HepG2 (cell line): ENCODE measurements at regions not wholly inside any gene's neighbourhood (a gene's known extent, or its start where the extent isn't known, plus 50 kb on each side); places are given as distances from the start of the nearest gene placed in this dataset.

Experiments
- ATAC-seq: fragments of 200-7000 bp; cut with Tn5 transposase; 3 replicates; pipeline ENCODE4 v1.9.1; 2020; ENCODE audit warnings: mild to moderate bottlenecking, moderate library complexity
- BruUV-seq: library from RNA; stranded (reverse); fragments of 400-500 nt; replicated peaks from 2 replicates; lab custom pipeline; 2021; lab: Mats Ljungman, UMichigan
- CTCF ChIA-PET: fragments of 300-600 bp; formaldehyde crosslinking; extraction: SDS; loops from one replicate; lab custom pipeline; 2021; ENCODE audit warnings: low total read pairs, inconsistent platforms, low intra/inter-chr PET ratio; lab: Yijun Ruan, JAX
- POLR2A ChIA-PET: fragments of 350-600 bp; sonication (Branson Sonifier 250); formaldehyde crosslinking; loops from one replicate; lab custom pipeline; 2020; ENCODE audit warnings: antibody characterized with exemption, inconsistent platforms; lab: Yijun Ruan, JAX
- DNase-seq: peaks from one replicate; pipeline ENCODE4 v3.0.0-alpha.2; 2015; ENCODE audit warnings: low spot score
- FAIRE-seq: peaks from 3 replicates; lab custom pipeline; 2011; peaks lifted over from hg19 to GRCh38; lab: Jason Lieb, UNC
- H2AFZ ChIP-seq: one replicate; pipeline ENCODE4 v1.6.1; 2011; ENCODE audit warnings: low read length, inconsistent platforms
- H3K27ac ChIP-seq: fragments of 300-600 bp; 3 replicates; pipeline ENCODE4 v1.8.0; 2011; ENCODE audit warnings: mixed run types, mild to moderate bottlenecking, mixed read lengths, low read length, inconsistent platforms; ENCODE audit not compliant: insufficient read depth; ENCODE audit errors: extremely low read length
- H3K27me3 ChIP-seq, 2 experiments: fragments of 200-600 bp in 1 of 2; 2 replicates in 1 of 2; 3 replicates in 1 of 2; pipeline versions ENCODE4 v1.6.0 to v1.8.0; 2011; ENCODE audit warnings: low read length in 2 of 2, mild to moderate bottlenecking in 2 of 2, moderate library complexity in 2 of 2, inconsistent platforms in 1 of 2; ENCODE audit not compliant: insufficient read depth in 2 of 2, control insufficient read depth in 1 of 2
- H3K36me3 ChIP-seq, 2 experiments: fragments of 200-600 bp in 1 of 2; replicated peaks in 1 of 2; 2 replicates in 1 of 2; 3 replicates in 1 of 2; pipeline versions ENCODE4 v1.5.1 to v1.8.0; 2011; ENCODE audit warnings: low read length in 2 of 2, inconsistent platforms in 1 of 2; ENCODE audit not compliant: insufficient read depth in 2 of 2, control insufficient read depth in 1 of 2
- H3K4me1 ChIP-seq: 2 replicates; pipeline ENCODE4 v1.5.1; 2012; ENCODE audit warnings: low read length, inconsistent platforms; ENCODE audit not compliant: insufficient read depth
- H3K4me2 ChIP-seq: 2 replicates; pipeline ENCODE4 v1.6.0; 2011; ENCODE audit warnings: low read depth, low read length, inconsistent platforms
- H3K4me3 ChIP-seq, 3 experiments: fragments of 200-600 bp in 1 of 3; sonication (generic), shearing (Covaris generic) in 1 of 3; replicated peaks in 1 of 3; 2 replicates each; pipeline ENCODE4 v1.5.1; 2011 to 2016; ENCODE audit warnings: low read length in 3 of 3, inconsistent platforms in 2 of 3, low read depth in 2 of 3, mild to moderate bottlenecking in 2 of 3, control low read depth in 1 of 3, mixed read lengths in 1 of 3; ENCODE audit not compliant: insufficient read depth in 1 of 3
- H3K79me2 ChIP-seq: one replicate; pipeline ENCODE4 v1.6.1; 2011; ENCODE audit warnings: low read length, inconsistent platforms; ENCODE audit not compliant: insufficient read depth
- H3K9ac ChIP-seq: 2 replicates; pipeline ENCODE4 v1.6.0; 2011; ENCODE audit warnings: mild to moderate bottlenecking, low read depth, low read length, inconsistent platforms; ENCODE audit not compliant: insufficient read depth
- H3K9me3 ChIP-seq: 2 replicates; pipeline ENCODE4 v1.5.1; 2012; ENCODE audit warnings: mild to moderate bottlenecking, low read length
- H4K20me1 ChIP-seq: 2 replicates; pipeline ENCODE4 v1.6.0; 2011; ENCODE audit warnings: inconsistent platforms, mild to moderate bottlenecking, low read length, moderate library complexity; ENCODE audit not compliant: insufficient read depth
- E2F5 ChIP-seq: sonication (generic); formaldehyde crosslinking; conservative IDR thresholded peaks from 2 replicates; pipeline ENCODE4 v1.4.0; 2020; ENCODE audit warnings: missing genetic modification reagents
- HNRNPH1 ChIP-seq: fragments of 200-400 bp; formaldehyde crosslinking; optimal IDR thresholded peaks from 2 replicates; pipeline ENCODE3; 2017; ENCODE audit warnings: mild to moderate bottlenecking, low read depth, low read length
- IRF1 ChIP-seq: sonication (generic); formaldehyde crosslinking; IDR thresholded peaks from 2 replicates; pipeline ENCODE4 v1.4.0; 2020; ENCODE audit warnings: low read depth, mild to moderate bottlenecking, missing genetic modification reagents
- KDM1A ChIP-seq: IDR thresholded peaks from 2 replicates; pipeline ENCODE4 v1.6.1; 2016; ENCODE audit warnings: missing compliant biosample characterization
- MED1 ChIP-seq: sonication (generic); formaldehyde crosslinking; IDR thresholded peaks from 2 replicates; pipeline ENCODE4 v1.4.0; 2020; ENCODE audit warnings: missing genetic modification reagents
- MYNN ChIP-seq: sonication (generic); formaldehyde crosslinking; IDR thresholded peaks from 2 replicates; pipeline ENCODE4 v1.4.0; 2020; ENCODE audit warnings: mild to moderate bottlenecking, low read depth, missing genetic modification reagents
- PHF8 ChIP-seq: sonication (generic); formaldehyde crosslinking; IDR thresholded peaks from 2 replicates; pipeline ENCODE4 v1.5.0; 2020; ENCODE audit warnings: missing genetic modification reagents
- SPEN ChIP-seq: sonication (generic); formaldehyde crosslinking; IDR thresholded peaks from 2 replicates; pipeline ENCODE4 v1.5.1; 2020; ENCODE audit warnings: low read depth, mild to moderate bottlenecking, missing genetic modification reagents
- ZIK1 ChIP-seq: sonication (generic); formaldehyde crosslinking; IDR thresholded peaks from 2 replicates; pipeline ENCODE4 v1.5.0; 2020; ENCODE audit warnings: mild to moderate bottlenecking, low read depth, missing genetic modification reagents, borderline replicate concordance
- ZNF354B ChIP-seq: sonication (generic); formaldehyde crosslinking; IDR thresholded peaks from 2 replicates; pipeline ENCODE4 v1.8.0; 2022; ENCODE audit warnings: mild to moderate bottlenecking, missing genetic modification reagents
- WGBS: methylation state at CpG from one replicate; pipeline ENCODE4 v1.1.6; 2017; ENCODE audit warnings: low lambda C conversion rate; 5-methylcytosine and 5-hydroxymethylcytosine counted together
- in situ Hi-C: cut with HindIII; loops from 2 replicates; pipeline ENCODE4 v1.10.0; 2017; ENCODE audit warnings: low pct_unique_long_range_greater_than_20kb; ENCODE audit not compliant: extremely low pct_ligation_motif_present
- intact Hi-C: fragments of 100-400 bp; cut with micrococcal nuclease; formaldehyde crosslinking; loops from one replicate; pipeline ENCODE4 v1.10.0; 2022; ENCODE audit not compliant: unreplicated experiment

- POLR2A ChIA-PET, result no interaction called here
These were observed 63.2 kb upstream of the MNS1 start for GRCh38 chr15:56528136-56528535.

GRCh38 chr15:56524915-56525314, 60.0 kb upstream of the MNS1 start:
- H3K27me3 ChIP-seq, result peaks cover 0 to 9% of the 10 kb centered on the region in 2 experiments; a peak in 2 of 5 replicates
- H2AFZ ChIP-seq, result no peak overlapping the region
- H3K9me3 ChIP-seq, result no peaks in the 10 kb centered on the region
- no peaks in the 10 kb centered on the region for H3K4me1 ChIP-seq
- ATAC-seq (no peak), DNase-seq (no peak), FAIRE-seq (no peak)
- no peak overlapping the region for H3K4me3 ChIP-seq
- POLR2A ChIA-PET, result no interaction called here
- no peak overlapping the region for H3K27ac ChIP-seq
- H4K20me1 ChIP-seq, result no peaks in the 10 kb centered on the region
- no peak for TF ChIP-seq SPEN (CRISPR knock-in tag)
- intact Hi-C loops (no loop called here), in situ Hi-C loops (no loop called here)
- H3K9ac ChIP-seq, result no peak overlapping the region
- BruUV-seq, result no TSS peak
- CTCF ChIA-PET, result no interaction called here
- no peak overlapping the region for H3K4me2 ChIP-seq
- H3K36me3 ChIP-seq, result no peaks in the 10 kb centered on the region
- no peaks in the 10 kb centered on the region for H3K79me2 ChIP-seq

More at GRCh38 chr15:56528136-56528535, 63.2 kb upstream of the MNS1 start:
- Histone ChIP-seq H3K79me2 (no peaks in the 10 kb centered on the region), H3K27ac (no peak overlapping the region), H3K4me3 (no peak overlapping the region), H3K9ac (no peak overlapping the region), H2AFZ (no peak overlapping the region), H3K4me2 (no peak overlapping the region), H4K20me1 (no peaks in the 10 kb centered on the region), H3K9me3 (no peaks in the 10 kb centered on the region), H3K27me3 (peaks cover 0 to 11% of the 10 kb centered on the region in 2 experiments; a peak in 2 of 5 replicates), H3K4me1 (no peaks in the 10 kb centered on the region), H3K36me3 (no peaks in the 10 kb centered on the region)
- intact Hi-C loops (no loop called here), in situ Hi-C loops (no loop called here)
- CTCF ChIA-PET, result no interaction called here
- no TSS peak for BruUV-seq
- TF ChIP-seq ZNF354B (no peak), ZIK1 (CRISPR knock-in tag) (no peak), PHF8 (no peak), KDM1A (CRISPR knock-in tag) (no peak), E2F5 (CRISPR knock-in tag) (no peak), MED1 (CRISPR knock-in tag) (no peak), MYNN (no peak), IRF1 (no peak), HNRNPH1 (no peak)
- no peak for FAIRE-seq
- no peak for DNase-seq
- WGBS, result 0% methylated on average over 3 of the region's 3 CpGs
- no peak for ATAC-seq
